ENCODE measurements at regions not wholly inside any gene's neighbourhood (a gene's known extent, or its start where the extent isn't known, plus 50 kb on each side); places are given as distances from the start of the nearest gene placed in this dataset.

GRCh38 chr7:98729121-98729520 lies 112.0 kb downstream of the NPTX2 start:
- intact Hi-C loops (cut with DNase I): loop anchor here in 1 of 10 donors (5.0 kb wide), 1 partner anchor 787 kb away; no protein-coding TSS in a partner anchor
- H3K4me1 ChIP-seq: no peaks in the 10 kb centered on the region
- TF ChIP-seq CTCF (IDR thresholded peaks at IDR 0.05): no peak
- H3K27me3 ChIP-seq: peaks cover 0 to 28% (median 4%) of the 10 kb centered on the region in 7 donors
- H3K27ac ChIP-seq: no peak overlapping the region
- 58 to 62% methylated on average over 7 of the region's 7 CpGs for WGBS, 2 donors
- no peaks in the 10 kb centered on the region for H3K36me3 ChIP-seq
- no peak overlapping the region for H3K4me3 ChIP-seq
- DNase-seq: no peak
- H3K9me3 ChIP-seq: peaks cover 0 to 11% (median 0%) of the 10 kb centered on the region in 11 donors
- ATAC-seq: no peak

GRCh38 chr7:98730326-98730725 lies 113.2 kb downstream of the NPTX2 start:
- intact Hi-C loops (cut with DNase I): no loop called here
- Histone ChIP-seq H3K9me3 (peaks cover 0 to 11% (median 0%) of the 10 kb centered on the region in 11 donors), H3K36me3 (no peaks in the 10 kb centered on the region), H3K27me3 (peaks cover 0 to 28% (median 4%) of the 10 kb centered on the region in 7 donors), H3K4me3 (no peak overlapping the region), H3K4me1 (no peaks in the 10 kb centered on the region), H3K27ac (no peak overlapping the region)
- no peak for DNase-seq
- no peak for TF ChIP-seq CTCF (IDR thresholded peaks at IDR 0.05)
- ATAC-seq: no peak
- 52 to 56% methylated on average over 4 of the region's 4 CpGs for WGBS, 2 donors

DNA sequence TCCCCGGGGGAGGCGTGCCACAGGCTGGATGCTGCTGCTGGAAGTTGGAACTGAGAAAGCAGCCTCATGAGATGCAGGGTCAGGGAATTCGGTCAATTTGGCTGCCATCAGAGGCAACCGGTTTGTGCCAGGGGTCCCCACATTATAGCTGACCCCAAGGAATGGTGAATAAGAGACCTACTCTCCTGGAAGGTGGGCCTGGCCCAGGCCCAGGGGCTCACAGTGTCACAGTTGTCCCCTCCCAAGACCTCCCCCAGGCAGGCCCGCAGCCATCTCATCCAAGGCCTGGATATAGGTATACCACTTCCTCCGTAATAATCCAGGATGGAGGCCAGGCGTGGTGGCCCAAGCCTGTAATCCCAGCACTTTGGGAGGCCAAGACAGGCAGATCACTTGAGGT lies 114.6 kb downstream of the NPTX2 start:
- intact Hi-C loops (cut with DNase I): no loop called here
- 89 to 93% methylated on average over 7 of the region's 7 CpGs for WGBS, 2 donors
- no peak for DNase-seq
- ATAC-seq: no peak
- no peak overlapping the region for H3K4me3 ChIP-seq
- H3K4me1 ChIP-seq: no peaks in the 10 kb centered on the region
- no peaks in the 10 kb centered on the region for H3K36me3 ChIP-seq
- peaks cover 0 to 22% (median 4%) of the 10 kb centered on the region in 7 donors for H3K27me3 ChIP-seq
- no peak overlapping the region for H3K27ac ChIP-seq
- peaks cover 0 to 11% (median 0%) of the 10 kb centered on the region in 11 donors for H3K9me3 ChIP-seq
- TF ChIP-seq CTCF (IDR thresholded peaks at IDR 0.05): no peak

DNA sequence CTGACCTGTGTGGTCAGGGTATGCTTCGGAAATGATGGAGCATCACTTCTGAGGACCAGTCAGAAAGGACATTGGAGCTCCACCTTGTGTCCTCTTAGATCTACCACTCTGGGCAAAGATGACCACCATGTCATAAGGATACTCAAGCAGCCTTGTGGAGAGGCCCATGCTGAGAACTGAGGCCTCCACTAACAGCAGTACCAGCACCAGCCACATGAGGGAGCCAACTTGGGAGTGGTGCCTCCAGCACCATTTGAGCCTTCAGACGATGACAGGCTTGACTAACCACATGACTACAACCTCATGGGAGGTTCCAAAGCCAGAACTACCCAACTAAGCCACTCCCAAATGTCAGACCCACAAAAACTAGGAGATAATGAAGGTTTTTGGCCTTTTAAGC lies 116.0 kb downstream of the NPTX2 start:
- Histone ChIP-seq H3K9me3 (peaks cover 0 to 11% (median 0%) of the 10 kb centered on the region in 11 donors), H3K27ac (no peak overlapping the region), H3K36me3 (no peaks in the 10 kb centered on the region), H3K4me1 (no peaks in the 10 kb centered on the region), H3K27me3 (peaks cover 0 to 26% (median 4%) of the 10 kb centered on the region in 7 donors), H3K4me3 (no peak overlapping the region)
- TF ChIP-seq CTCF (IDR thresholded peaks at IDR 0.05): peak in 2 of 9 donors; percentile 15 to 52
- intact Hi-C loops (cut with DNase I): no loop called here
- 66 to 68% methylated on average over 2 of the region's 2 CpGs for WGBS, 2 donors
- DNase-seq (no peak), ATAC-seq (no peak)
